ENCODE measurements at regions not wholly inside any gene's neighbourhood (a gene's known extent, or its start where the extent isn't known, plus 50 kb on each side); places are given as distances from the start of the nearest gene placed in this dataset.

GRCh38 chr3:159787794-159788205 lies 200.8 kb upstream of the IL12A start:
- H3K27me3 ChIP-seq (ENCODE audit: low read depth) = no peaks in the 10 kb centered on the region
- H3K36me3 ChIP-seq = no peaks in the 10 kb centered on the region
- intact Hi-C loops (cut with DNase I) = no loop called here
- peaks cover 21% of the 10 kb centered on the region for H3K4me1 ChIP-seq
- ATAC-seq (peak in 1 of 2 donors; percentile 43), DNase-seq (no peak)
- H3K27ac ChIP-seq = peak overlapping the region; percentile 33
- H3K4me3 ChIP-seq = no peak overlapping the region
- no peaks in the 10 kb centered on the region for H3K9me3 ChIP-seq
- TF ChIP-seq CTCF (IDR thresholded peaks at IDR 0.05) = no peak

GRCh38 chr3:159788291-159788690 lies 200.3 kb upstream of the IL12A start:
- no peaks in the 10 kb centered on the region for H3K9me3 ChIP-seq
- H3K27ac ChIP-seq = peak overlapping the region; percentile 33
- peak; percentile 42 to 45 for ATAC-seq
- intact Hi-C loops (cut with DNase I) = no loop called here
- peaks cover 21% of the 10 kb centered on the region for H3K4me1 ChIP-seq
- H3K4me3 ChIP-seq = no peak overlapping the region
- TF ChIP-seq CTCF (IDR thresholded peaks at IDR 0.05) = no peak
- H3K36me3 ChIP-seq = no peaks in the 10 kb centered on the region
- H3K27me3 ChIP-seq (ENCODE audit: low read depth) = no peaks in the 10 kb centered on the region
- DNase-seq = no peak

- ATAC-seq (no peak), DNase-seq (no peak)
- no peak for TF ChIP-seq CTCF (IDR thresholded peaks at IDR 0.05)
- no peak overlapping the region for H3K27ac ChIP-seq
- no peaks in the 10 kb centered on the region for H3K9me3 ChIP-seq
- H3K4me1 ChIP-seq = peaks cover 21% of the 10 kb centered on the region
- no peaks in the 10 kb centered on the region for H3K27me3 ChIP-seq (ENCODE audit: low read depth)
- intact Hi-C loops (cut with DNase I) = no loop called here
- no peak overlapping the region for H3K4me3 ChIP-seq
- H3K36me3 ChIP-seq = no peaks in the 10 kb centered on the region
These were observed 199.6 kb upstream of the IL12A start for GRCh38 chr3:159789017-159789416.

DNA sequence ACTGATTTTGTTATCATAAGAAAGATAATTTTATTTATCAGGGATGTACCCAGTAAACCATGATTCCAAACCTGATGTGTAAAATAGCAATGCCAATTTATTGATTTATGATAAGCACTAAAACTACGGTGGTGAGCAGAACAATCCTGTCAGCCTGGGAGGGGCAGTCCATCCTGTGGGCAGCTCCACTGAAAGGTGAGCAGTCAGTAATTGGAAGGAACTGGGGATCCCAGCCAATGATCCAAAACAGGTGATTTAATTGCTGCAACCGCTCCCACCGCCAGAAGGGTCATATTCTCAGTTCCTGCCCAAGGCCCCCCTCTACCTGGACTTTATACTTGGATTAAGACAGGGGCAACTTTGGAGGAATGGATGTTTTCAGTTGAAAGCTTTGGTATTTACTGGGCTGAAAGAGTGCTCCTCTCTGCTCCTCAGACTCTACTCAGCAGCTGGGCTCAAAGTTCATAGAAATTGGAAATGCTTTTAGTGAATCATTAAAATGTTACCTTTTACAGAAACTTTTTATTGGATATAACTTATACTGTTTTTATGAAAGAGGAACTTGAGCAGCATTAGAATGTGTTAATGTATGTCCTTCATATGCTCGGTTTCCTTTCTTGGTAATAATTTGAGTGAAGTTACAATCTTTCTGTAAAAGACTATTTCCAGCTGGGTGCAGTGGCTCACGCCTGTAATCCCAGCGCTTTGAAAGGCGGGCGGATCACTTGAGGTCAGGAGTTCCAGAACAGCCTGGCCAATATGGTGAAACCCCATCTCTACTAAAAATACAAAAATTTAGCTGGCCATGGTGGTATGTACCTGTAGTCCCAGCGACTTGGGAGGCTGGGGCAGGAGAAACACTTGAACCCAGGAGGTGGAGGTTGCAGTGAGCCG lies 198.6 kb upstream of the IL12A start:
- Histone ChIP-seq H3K4me3 (no peak overlapping the region), H3K27me3 (ENCODE audit: low read depth) (no peaks in the 10 kb centered on the region), H3K4me1 (peaks cover 21% of the 10 kb centered on the region), H3K27ac (no peak overlapping the region), H3K36me3 (no peaks in the 10 kb centered on the region), H3K9me3 (no peaks in the 10 kb centered on the region)
- ATAC-seq (no peak), DNase-seq (no peak)
- intact Hi-C loops (cut with DNase I) = no loop called here
- no peak for TF ChIP-seq CTCF (IDR thresholded peaks at IDR 0.05)

GRCh38 chr3:159791336-159791735 lies 197.3 kb upstream of the IL12A start:
- DNase-seq = no peak
- intact Hi-C loops (cut with DNase I) = no loop called here
- Histone ChIP-seq H3K36me3 (no peaks in the 10 kb centered on the region), H3K27ac (no peak overlapping the region), H3K9me3 (no peaks in the 10 kb centered on the region), H3K4me1 (peaks cover 21% of the 10 kb centered on the region), H3K4me3 (no peak overlapping the region), H3K27me3 (ENCODE audit: low read depth) (no peaks in the 10 kb centered on the region)
- ATAC-seq = no peak
- TF ChIP-seq CTCF (IDR thresholded peaks at IDR 0.05) = no peak
